GM23248 (cell line): ENCODE measurements at regions not wholly inside any gene's neighbourhood (a gene's known extent, or its start where the extent isn't known, plus 50 kb on each side); places are given as distances from the start of the nearest gene placed in this dataset.

ENCODE experiments used
- DNase-seq: peaks from one replicate; pipeline ENCODE4 v3.0.0-alpha.2; 2015
- H2AFZ ChIP-seq: fragments of 200-600 bp; sonication (generic); 2 replicates; pipeline ENCODE4 v1.6.1; 2016; ENCODE audit warnings: antibody characterized with exemption
- H3F3A ChIP-seq: fragments of 200-600 bp; sonication (generic); 2 replicates; pipeline ENCODE4 v1.6.1; 2016; ENCODE audit warnings: mild to moderate bottlenecking, antibody characterized with exemption, mixed run types; ENCODE audit not compliant: insufficient read depth
- H3K27ac ChIP-seq: fragments of 200-600 bp; sonication (generic); 2 replicates; pipeline ENCODE4 v1.5.1; 2016; ENCODE audit warnings: mild to moderate bottlenecking
- H3K27me3 ChIP-seq: fragments of 200-600 bp; sonication (generic); replicated peaks from 2 replicates; pipeline ENCODE4 v1.6.1; 2016; ENCODE audit warnings: mild to moderate bottlenecking; ENCODE audit not compliant: insufficient read depth
- H3K36me3 ChIP-seq: fragments of 200-600 bp; sonication (generic); 2 replicates; pipeline ENCODE4 v1.6.1; 2016; ENCODE audit warnings: low read depth, mild to moderate bottlenecking
- H3K4me1 ChIP-seq: fragments of 200-600 bp; sonication (generic); 2 replicates; pipeline ENCODE4 v1.6.1; 2016; ENCODE audit warnings: mild to moderate bottlenecking; ENCODE audit not compliant: insufficient read depth
- H3K4me2 ChIP-seq: fragments of 200-600 bp; sonication (generic); one replicate; pipeline ENCODE4 v1.6.1; 2016; ENCODE audit warnings: mild to moderate bottlenecking; ENCODE audit not compliant: unreplicated experiment
- H3K4me3 ChIP-seq: fragments of 200-600 bp; sonication (generic); 2 replicates; pipeline ENCODE4 v1.5.1; 2016; ENCODE audit warnings: mild to moderate bottlenecking
- H3K79me2 ChIP-seq: fragments of 200-600 bp; sonication (generic); 2 replicates; pipeline ENCODE4 v1.6.1; 2016; ENCODE audit warnings: mild to moderate bottlenecking; ENCODE audit not compliant: insufficient read depth
- H3K9ac ChIP-seq: fragments of 200-600 bp; sonication (generic); 2 replicates; pipeline ENCODE4 v1.6.1; 2016; ENCODE audit warnings: mild to moderate bottlenecking
- H3K9me2 ChIP-seq: fragments of 200-600 bp; sonication (generic); 2 replicates; pipeline ENCODE4 v1.6.1; 2016; ENCODE audit warnings: mixed run types, mild to moderate bottlenecking, moderate library complexity; ENCODE audit not compliant: insufficient read depth
- H3K9me3 ChIP-seq: fragments of 200-600 bp; sonication (generic); one replicate; pipeline ENCODE4 v1.6.1; 2017; ENCODE audit warnings: low read depth
- H4K20me1 ChIP-seq: fragments of 200-600 bp; sonication (generic); 2 replicates; pipeline ENCODE4 v1.6.0; 2016; ENCODE audit not compliant: insufficient read depth
- EZH2 ChIP-seq: fragments of 200-600 bp; sonication (generic); IDR thresholded peaks from 2 replicates; pipeline ENCODE4 v1.6.1; 2018; ENCODE audit warnings: antibody characterized with exemption, mild to moderate bottlenecking; ENCODE audit not compliant: insufficient read depth, poor library complexity, severe bottlenecking
- EZH2phosphoT487 ChIP-seq: fragments of 200-600 bp; sonication (generic); IDR thresholded peaks from 2 replicates; pipeline ENCODE4 v1.6.1; 2018; ENCODE audit warnings: antibody characterized with exemption, moderate library complexity, mild to moderate bottlenecking, low read depth; ENCODE audit not compliant: insufficient read depth
- WGBS, 2 experiments: methylation state at CpG; one replicate each; pipeline ENCODE4 v1.1.6; 2015 to 2017; ENCODE audit warnings: low lambda C conversion rate in 2 of 2, low coverage in 1 of 2; ENCODE audit errors: missing lambda C conversion rate in 2 of 2; 5-methylcytosine and 5-hydroxymethylcytosine counted together
- in situ Hi-C: fragments of 300-500 bp; cut with MboI; formaldehyde crosslinking; loops from 2 replicates; pipeline ENCODE4 v1.15.0; 2020

DNA sequence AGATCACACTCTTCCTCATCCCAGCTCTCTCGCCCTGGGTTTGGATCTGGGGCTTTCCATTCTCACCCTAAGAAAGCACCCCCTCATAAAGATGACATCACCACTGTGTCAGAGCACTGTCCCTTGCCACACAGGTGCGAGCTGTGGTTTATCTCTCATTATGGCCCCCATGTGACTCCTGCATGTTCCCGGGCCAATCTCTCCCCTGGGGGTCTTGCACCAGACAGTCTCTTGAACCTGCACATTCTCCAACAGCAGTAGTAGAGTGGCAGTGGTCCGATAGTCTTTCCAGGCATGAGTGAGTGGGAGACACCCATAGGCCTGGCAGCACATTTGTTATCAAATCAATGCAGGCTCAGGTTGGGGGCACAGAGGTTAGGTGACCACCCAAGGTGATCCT, 130.5 kb downstream of the HRH4 start:
- Histone ChIP-seq H3K4me1 (no peaks in the 10 kb centered on the region), H3F3A (no peaks in the 10 kb centered on the region), H3K27me3 (peaks cover 26% of the 10 kb centered on the region), H2AFZ (no peak overlapping the region), H3K27ac (no peak overlapping the region), H3K9ac (no peak overlapping the region), H3K9me3 (no peaks in the 10 kb centered on the region), H3K4me3 (no peak overlapping the region), H3K4me2 (no peak overlapping the region), H3K9me2 (no peaks in the 10 kb centered on the region), H3K79me2 (no peaks in the 10 kb centered on the region), H4K20me1 (no peaks in the 10 kb centered on the region), H3K36me3 (no peaks in the 10 kb centered on the region)
- WGBS, 2 experiments = 47 to 50% methylated on average over 4 of the region's 4 CpGs
- DNase-seq = no peak
- in situ Hi-C loops = no loop called here
- TF ChIP-seq EZH2phosphoT487 (no peak), EZH2 (no peak)

DNA sequence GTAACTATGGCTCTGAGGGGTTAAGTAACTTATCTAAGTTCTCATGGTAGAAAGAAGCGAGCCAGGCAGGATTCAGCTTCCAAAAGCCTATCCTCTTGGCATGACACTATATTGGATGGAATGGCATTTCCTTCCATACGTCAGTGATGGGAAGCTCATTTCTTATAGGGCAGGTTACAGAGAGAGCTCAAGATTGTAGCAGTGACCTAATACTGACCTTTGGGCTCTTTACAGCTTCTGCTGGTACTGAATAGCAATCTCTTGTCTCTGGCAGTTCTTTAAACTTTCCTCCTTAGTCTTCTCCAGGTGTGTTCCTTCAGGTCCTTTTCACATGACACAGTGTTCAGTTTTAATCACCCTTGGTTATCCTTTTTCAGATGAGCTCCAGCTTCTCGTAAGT, 133.0 kb downstream of the HRH4 start:
- Histone ChIP-seq H3K4me2 (no peak overlapping the region), H2AFZ (no peak overlapping the region), H3K36me3 (no peaks in the 10 kb centered on the region), H3F3A (no peaks in the 10 kb centered on the region), H4K20me1 (no peaks in the 10 kb centered on the region), H3K9me2 (no peaks in the 10 kb centered on the region), H3K27ac (no peak overlapping the region), H3K79me2 (no peaks in the 10 kb centered on the region), H3K4me1 (no peaks in the 10 kb centered on the region), H3K27me3 (peaks cover 45% of the 10 kb centered on the region), H3K9me3 (no peaks in the 10 kb centered on the region), H3K9ac (no peak overlapping the region), H3K4me3 (no peak overlapping the region)
- DNase-seq = no peak
- in situ Hi-C loops = no loop called here
- no peak for TF ChIP-seq EZH2phosphoT487
- no peak for TF ChIP-seq EZH2
- 64 to 68% methylated on average over 3 of the region's 3 CpGs for WGBS, 2 experiments

DNA sequence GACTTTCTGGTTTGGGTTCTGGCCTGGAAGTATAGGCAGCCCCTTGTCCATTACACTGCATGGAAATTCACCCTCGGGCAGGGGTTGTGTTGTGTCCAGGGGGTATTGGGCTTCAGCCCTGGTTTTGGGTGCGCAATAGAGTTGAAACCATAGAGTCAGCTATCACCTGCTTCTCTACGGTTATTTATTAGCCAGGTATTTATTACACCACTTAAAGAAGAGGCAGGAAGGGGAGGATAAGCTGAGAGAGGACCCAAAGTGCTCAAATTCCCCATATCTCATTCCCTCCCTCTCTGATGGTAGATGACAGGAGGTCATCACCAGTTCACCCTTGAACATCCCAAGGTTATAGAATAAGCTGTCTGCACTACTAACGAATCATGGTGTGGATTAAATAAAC, 133.4 kb downstream of the HRH4 start:
- no peak for DNase-seq
- Histone ChIP-seq H3K4me2 (no peak overlapping the region), H4K20me1 (no peaks in the 10 kb centered on the region), H3K4me3 (no peak overlapping the region), H3K79me2 (no peaks in the 10 kb centered on the region), H3K9ac (no peak overlapping the region), H3K4me1 (no peaks in the 10 kb centered on the region), H2AFZ (no peak overlapping the region), H3F3A (no peaks in the 10 kb centered on the region), H3K27ac (no peak overlapping the region), H3K27me3 (peaks cover 50% of the 10 kb centered on the region), H3K9me2 (no peaks in the 10 kb centered on the region), H3K36me3 (no peaks in the 10 kb centered on the region), H3K9me3 (no peaks in the 10 kb centered on the region)
- TF ChIP-seq EZH2 (no peak), EZH2phosphoT487 (no peak)
- 57 to 69% methylated on average over 4 of the region's 4 CpGs for WGBS, 2 experiments
- in situ Hi-C loops = no loop called here

DNA sequence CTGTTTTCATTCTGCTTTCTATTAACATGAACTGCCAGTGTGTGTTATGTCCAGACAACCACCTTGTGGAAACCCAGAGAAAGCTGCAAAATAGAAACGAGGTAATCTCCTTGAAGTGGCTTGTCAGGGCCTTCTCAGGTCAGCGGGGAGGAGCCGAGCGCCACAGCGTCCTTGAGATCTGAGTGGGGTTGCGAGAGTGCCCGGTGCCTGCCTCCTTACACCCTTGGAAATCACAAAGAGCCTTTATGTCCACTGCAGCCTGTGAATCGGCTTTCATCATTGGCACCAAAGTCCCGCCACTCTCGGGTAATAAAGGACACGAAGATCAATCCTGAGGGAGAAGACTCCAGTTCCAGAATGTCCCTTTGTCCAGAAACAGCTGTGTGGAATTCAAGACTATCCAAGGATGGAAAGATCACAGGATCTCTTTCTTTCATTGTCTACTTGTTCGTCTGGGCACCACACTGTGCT, 135.2 kb downstream of the HRH4 start:
- TF ChIP-seq EZH2 (no peak), EZH2phosphoT487 (no peak)
- in situ Hi-C loops = no loop called here
- H3K36me3 ChIP-seq = no peaks in the 10 kb centered on the region

DNA sequence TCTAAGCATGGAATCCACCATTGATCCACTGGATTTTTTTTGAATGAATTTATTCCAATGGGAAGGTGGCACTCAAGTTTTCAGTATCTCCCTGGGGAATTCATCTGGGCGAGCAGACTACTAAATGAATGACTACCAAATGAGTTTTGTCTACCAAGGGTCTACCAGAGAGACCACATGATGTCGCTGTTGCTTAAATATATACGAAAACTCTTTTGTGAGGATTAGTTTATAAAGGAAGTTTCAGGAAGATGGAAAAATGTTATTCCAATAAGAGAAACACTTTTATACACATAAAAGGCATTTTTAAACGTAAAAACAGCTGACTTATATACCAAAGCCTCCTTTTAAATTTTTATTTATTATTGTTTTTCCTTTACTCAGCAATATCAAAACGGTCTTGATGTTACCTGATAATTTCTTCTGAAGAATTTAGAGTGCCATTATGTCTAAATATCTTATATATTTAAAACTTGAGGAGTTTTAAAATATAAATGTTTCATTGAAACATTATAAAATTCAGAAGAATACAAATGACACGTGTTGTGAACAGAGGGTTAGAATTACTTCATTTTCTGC, 139.7 kb downstream of the HRH4 start:
- no peaks in the 10 kb centered on the region for H3K36me3 ChIP-seq
- in situ Hi-C loops = no loop called here
- no peak overlapping the region for H3K4me3 ChIP-seq
- peak; percentile 81 for DNase-seq
- no peaks in the 10 kb centered on the region for H4K20me1 ChIP-seq
- no peak overlapping the region for H3K4me2 ChIP-seq
- H3K4me1 ChIP-seq = no peaks in the 10 kb centered on the region
- H3K27ac ChIP-seq = no peak overlapping the region
- H3K9me3 ChIP-seq = no peaks in the 10 kb centered on the region
- no peaks in the 10 kb centered on the region for H3F3A ChIP-seq
- H3K27me3 ChIP-seq = peaks cover 35% of the 10 kb centered on the region; the same call in 1 of the 2 replicates
- 20 to 21% methylated on average over 6 of the region's 6 CpGs for WGBS, 2 experiments
- H2AFZ ChIP-seq = no peak overlapping the region
- H3K9me2 ChIP-seq = no peaks in the 10 kb centered on the region
- H3K9ac ChIP-seq = no peak overlapping the region
- TF ChIP-seq EZH2phosphoT487 (no peak), EZH2 (no peak)
- H3K79me2 ChIP-seq = no peaks in the 10 kb centered on the region

More for the DNA sequence above, 135.2 kb downstream of the HRH4 start:
- 63 to 77% methylated on average over 12 of the region's 12 CpGs for WGBS, 2 experiments
- Histone ChIP-seq H3K79me2 (no peaks in the 10 kb centered on the region), H2AFZ (no peak overlapping the region), H3K4me1 (no peaks in the 10 kb centered on the region), H3K4me2 (no peak overlapping the region), H3K27ac (no peak overlapping the region), H3F3A (no peaks in the 10 kb centered on the region), H3K9me3 (no peaks in the 10 kb centered on the region), H4K20me1 (no peaks in the 10 kb centered on the region), H3K9me2 (no peaks in the 10 kb centered on the region), H3K9ac (no peak overlapping the region), H3K4me3 (no peak overlapping the region), H3K27me3 (peaks cover 51% of the 10 kb centered on the region)
- no peak for DNase-seq
